HUES64 (cell line): ENCODE measurements at regions not wholly inside any gene's neighbourhood (a gene's known extent, or its start where the extent isn't known, plus 50 kb on each side); places are given as distances from the start of the nearest gene placed in this dataset.

ENCODE experiments used
- H3K27ac ChIP-seq: 2 replicates; pipeline ENCODE4 v1.7.0; 2013; ENCODE audit warnings: low read depth, low read length, inconsistent platforms
- H3K27me3 ChIP-seq: 2 replicates; pipeline ENCODE4 v1.6.1; 2013; ENCODE audit warnings: mild to moderate bottlenecking, low read length; ENCODE audit not compliant: insufficient read depth
- H3K36me3 ChIP-seq: 2 replicates; pipeline ENCODE4 v1.6.1; 2013; ENCODE audit warnings: mild to moderate bottlenecking, low read length; ENCODE audit not compliant: insufficient read depth
- H3K4me1 ChIP-seq: 2 replicates; pipeline ENCODE4 v1.6.1; 2013; ENCODE audit warnings: mild to moderate bottlenecking, low read length, moderate library complexity; ENCODE audit not compliant: insufficient read depth
- H3K4me3 ChIP-seq: 2 replicates; pipeline ENCODE4 v1.5.1; 2013; ENCODE audit warnings: mild to moderate bottlenecking, low read length, moderate library complexity
- H3K9ac ChIP-seq: 2 replicates; pipeline ENCODE4 v1.6.1; 2013; ENCODE audit warnings: mild to moderate bottlenecking, low read depth, low read length
- H3K9me3 ChIP-seq: 2 replicates; pipeline ENCODE4 v1.6.1; 2013; ENCODE audit warnings: low read depth, low read length; ENCODE audit not compliant: insufficient read depth
- WGBS: fragments of 150-250, 120-280 bp; methylation state at CpG from one replicate; pipeline ENCODE4 v1.1.7; 2013; ENCODE audit warnings: missing lambda C conversion rate; 5-methylcytosine and 5-hydroxymethylcytosine counted together

DNA sequence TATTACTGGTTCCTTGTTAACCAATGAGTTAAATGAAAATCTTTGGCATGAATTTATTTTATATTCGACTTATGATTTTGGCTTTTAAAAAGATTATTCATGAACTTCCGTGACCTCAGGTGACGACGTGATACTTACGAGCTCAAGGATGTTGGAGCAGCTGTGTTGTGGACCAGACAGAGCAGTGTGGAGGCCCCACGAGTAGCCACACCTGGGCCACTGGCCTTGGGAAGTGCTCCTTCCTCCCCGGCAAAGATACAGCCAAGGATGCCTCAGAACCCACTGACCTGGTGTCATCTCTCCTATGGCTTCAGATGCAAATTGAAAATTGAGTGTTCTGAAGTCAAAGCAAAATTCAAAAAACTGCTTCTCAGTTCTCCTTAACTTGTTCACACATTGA, 147.5 kb upstream of the PPP2R2D start:
- no peak overlapping the region for H3K4me3 ChIP-seq
- no peak overlapping the region for H3K27ac ChIP-seq
- H3K36me3 ChIP-seq: no peaks in the 10 kb centered on the region
- H3K9me3 ChIP-seq: no peaks in the 10 kb centered on the region
- no peaks in the 10 kb centered on the region for H3K27me3 ChIP-seq
- WGBS: 88% methylated on average over 7 of the region's 7 CpGs
- H3K4me1 ChIP-seq: peaks cover 19% of the 10 kb centered on the region
- H3K9ac ChIP-seq: no peak overlapping the region

DNA sequence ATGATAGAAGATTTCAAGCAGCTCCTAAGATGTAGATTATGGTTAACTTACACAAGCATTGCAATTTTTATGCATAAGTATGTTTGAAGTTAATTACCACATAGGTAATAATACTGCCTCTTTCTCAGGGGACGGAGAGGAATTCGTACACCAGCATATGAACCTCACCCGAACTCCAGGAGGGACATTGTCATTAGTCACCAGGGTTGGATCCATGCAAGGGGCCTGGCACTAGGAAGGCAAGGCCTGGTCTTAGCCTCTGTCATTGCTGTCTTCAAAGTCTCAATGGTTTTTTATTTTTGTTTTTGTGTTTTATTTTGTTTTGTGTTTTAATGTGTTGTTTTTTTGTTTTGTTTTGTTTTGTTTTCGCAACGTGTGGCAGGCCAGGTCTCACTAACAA, 145.6 kb upstream of the PPP2R2D start:
- Histone ChIP-seq H3K36me3 (no peaks in the 10 kb centered on the region), H3K27me3 (no peaks in the 10 kb centered on the region), H3K4me3 (no peak overlapping the region), H3K9ac (no peak overlapping the region), H3K27ac (no peak overlapping the region), H3K9me3 (no peaks in the 10 kb centered on the region), H3K4me1 (peaks cover 19% of the 10 kb centered on the region)
- WGBS: 91% methylated on average over 5 of the region's 5 CpGs

DNA sequence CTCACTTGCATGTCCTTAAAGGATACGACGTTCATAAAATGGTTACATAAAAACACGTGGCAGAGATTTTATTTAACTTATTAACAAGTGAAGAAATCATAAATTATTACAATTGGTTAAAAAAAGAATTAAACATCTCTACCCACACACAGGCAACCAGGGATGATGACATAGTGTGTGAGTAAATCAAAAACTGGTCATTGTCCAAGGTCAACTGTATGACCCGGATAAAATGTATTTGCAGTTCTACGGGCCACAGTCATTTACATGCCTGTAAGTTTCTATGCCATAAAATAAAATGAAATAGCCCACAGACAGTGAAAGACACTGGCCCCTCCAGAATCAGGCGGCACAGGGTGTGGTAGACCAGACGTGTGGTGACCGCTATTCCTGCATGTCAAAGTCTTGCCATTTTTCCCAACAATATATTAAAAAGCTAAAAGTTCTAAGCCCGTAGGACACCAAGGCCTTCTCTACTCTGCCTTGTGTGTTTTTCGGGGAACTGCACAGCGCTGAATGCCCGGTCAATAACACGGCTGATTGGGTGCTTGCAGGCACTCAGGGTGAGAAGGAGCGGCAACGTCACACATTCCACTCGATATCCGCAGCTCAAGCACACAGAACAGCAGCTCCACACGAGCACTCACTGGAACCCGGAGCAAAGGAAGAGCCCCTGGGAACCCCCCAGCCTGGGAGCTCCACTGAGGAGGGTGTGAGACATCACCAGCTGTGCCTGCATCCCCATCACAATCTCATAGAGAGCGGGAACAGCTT, 143.3 kb upstream of the PPP2R2D start:
- no peak overlapping the region for H3K27ac ChIP-seq
- no peak overlapping the region for H3K4me3 ChIP-seq
- no peaks in the 10 kb centered on the region for H3K27me3 ChIP-seq
- H3K9ac ChIP-seq: no peak overlapping the region
- no peaks in the 10 kb centered on the region for H3K36me3 ChIP-seq
- peaks cover 21% of the 10 kb centered on the region for H3K4me1 ChIP-seq
- no peaks in the 10 kb centered on the region for H3K9me3 ChIP-seq
- WGBS: 95% methylated on average over 19 of the region's 20 CpGs

DNA sequence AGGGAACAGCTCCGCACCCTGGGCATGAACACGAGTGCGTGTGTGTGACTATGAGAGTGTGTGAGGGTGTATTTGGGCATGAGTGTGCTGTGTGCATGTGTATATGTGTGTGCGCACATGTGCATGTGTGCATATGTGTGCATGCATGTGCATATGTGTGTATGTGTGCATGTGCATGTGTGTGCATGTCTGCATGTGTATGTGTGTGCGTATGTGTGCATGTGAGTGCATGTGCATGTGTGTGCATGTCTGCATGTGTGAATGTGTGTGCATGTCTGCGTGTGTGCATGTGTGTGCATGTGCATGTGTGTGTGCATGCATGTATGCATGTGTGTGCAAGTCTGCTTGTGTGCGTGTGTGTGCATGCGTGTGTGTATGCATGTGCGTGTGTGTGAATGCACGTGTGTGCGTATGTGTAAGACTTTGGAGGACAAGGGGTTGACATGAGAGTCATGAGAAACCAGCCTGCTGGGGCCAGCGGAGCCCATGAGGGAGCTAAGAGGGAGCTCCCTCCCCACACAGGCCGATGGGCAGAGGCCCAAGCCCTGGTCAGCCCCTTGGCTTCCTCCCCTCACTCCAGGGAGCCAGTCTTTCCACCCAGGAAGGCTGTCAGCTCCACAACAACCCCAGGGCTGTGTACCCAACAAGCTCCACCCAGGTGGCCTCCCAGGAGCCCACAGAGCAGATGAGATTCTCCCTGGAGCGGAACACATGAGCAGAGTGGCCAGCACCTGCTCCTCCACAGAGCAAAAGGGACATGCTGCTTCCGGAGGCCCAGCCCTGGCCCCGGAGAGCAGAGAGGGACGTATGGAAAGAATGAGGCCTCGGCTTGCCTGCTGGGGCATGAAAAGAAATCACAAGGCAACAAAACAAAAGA, 142.5 kb upstream of the PPP2R2D start:
- Histone ChIP-seq H3K4me1 (peaks cover 29% of the 10 kb centered on the region), H3K27me3 (no peaks in the 10 kb centered on the region), H3K27ac (peak overlapping the region; percentile 20; the same call in 1 of the 2 replicates), H3K4me3 (no peak overlapping the region), H3K9me3 (no peaks in the 10 kb centered on the region), H3K36me3 (no peaks in the 10 kb centered on the region), H3K9ac (no peak overlapping the region)
- 87% methylated on average over 18 of the region's 18 CpGs for WGBS

DNA sequence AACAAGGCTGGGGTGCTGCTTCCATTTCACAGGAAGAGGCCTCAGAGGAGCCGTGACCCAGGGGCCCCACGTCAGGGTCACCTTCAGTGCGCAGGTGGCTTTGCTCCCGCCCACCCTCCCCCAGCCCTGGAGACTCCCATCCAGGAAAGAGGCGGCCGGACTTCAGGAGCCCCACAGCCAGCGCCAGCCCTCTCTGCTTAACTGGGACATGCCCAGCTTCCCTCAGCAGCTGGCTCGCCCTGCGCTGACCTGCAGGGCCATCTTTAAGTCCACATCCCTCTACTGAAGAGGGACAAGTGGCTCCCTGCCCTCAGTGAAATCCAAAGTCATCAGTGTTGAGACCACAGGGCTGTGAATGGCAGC, 141.9 kb upstream of the PPP2R2D start:
- no peak overlapping the region for H3K9ac ChIP-seq
- H3K27ac ChIP-seq: no peak overlapping the region
- H3K9me3 ChIP-seq: no peaks in the 10 kb centered on the region
- H3K4me3 ChIP-seq: no peak overlapping the region
- no peaks in the 10 kb centered on the region for H3K27me3 ChIP-seq
- H3K4me1 ChIP-seq: peaks cover 32% of the 10 kb centered on the region
- H3K36me3 ChIP-seq: no peaks in the 10 kb centered on the region
- WGBS: 84% methylated on average over 8 of the region's 9 CpGs

DNA sequence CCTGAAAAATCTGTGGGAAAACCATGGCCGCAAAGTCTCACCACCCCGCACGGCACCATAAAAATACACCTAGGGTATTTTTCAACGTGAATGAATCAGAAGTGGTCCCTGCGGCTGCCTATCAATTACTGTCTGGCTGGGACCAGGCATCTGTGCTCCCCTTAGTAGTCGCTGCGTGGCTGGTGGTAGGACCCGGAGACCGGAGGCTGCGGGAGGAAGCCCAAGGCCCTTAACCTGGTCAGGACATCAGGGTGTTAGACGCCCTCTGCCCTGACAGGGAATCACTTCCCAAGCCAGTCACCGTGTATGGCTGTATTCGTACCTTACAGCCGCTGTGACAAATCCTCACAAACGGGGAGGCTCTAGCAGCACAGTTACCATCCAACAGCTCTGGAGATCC, 141.5 kb upstream of the PPP2R2D start:
- no peak overlapping the region for H3K27ac ChIP-seq
- WGBS: 95% methylated on average over 15 of the region's 15 CpGs
- peaks cover 32% of the 10 kb centered on the region for H3K4me1 ChIP-seq
- H3K36me3 ChIP-seq: no peaks in the 10 kb centered on the region
- no peak overlapping the region for H3K4me3 ChIP-seq
- H3K9me3 ChIP-seq: no peaks in the 10 kb centered on the region
- no peak overlapping the region for H3K9ac ChIP-seq
- H3K27me3 ChIP-seq: no peaks in the 10 kb centered on the region

DNA sequence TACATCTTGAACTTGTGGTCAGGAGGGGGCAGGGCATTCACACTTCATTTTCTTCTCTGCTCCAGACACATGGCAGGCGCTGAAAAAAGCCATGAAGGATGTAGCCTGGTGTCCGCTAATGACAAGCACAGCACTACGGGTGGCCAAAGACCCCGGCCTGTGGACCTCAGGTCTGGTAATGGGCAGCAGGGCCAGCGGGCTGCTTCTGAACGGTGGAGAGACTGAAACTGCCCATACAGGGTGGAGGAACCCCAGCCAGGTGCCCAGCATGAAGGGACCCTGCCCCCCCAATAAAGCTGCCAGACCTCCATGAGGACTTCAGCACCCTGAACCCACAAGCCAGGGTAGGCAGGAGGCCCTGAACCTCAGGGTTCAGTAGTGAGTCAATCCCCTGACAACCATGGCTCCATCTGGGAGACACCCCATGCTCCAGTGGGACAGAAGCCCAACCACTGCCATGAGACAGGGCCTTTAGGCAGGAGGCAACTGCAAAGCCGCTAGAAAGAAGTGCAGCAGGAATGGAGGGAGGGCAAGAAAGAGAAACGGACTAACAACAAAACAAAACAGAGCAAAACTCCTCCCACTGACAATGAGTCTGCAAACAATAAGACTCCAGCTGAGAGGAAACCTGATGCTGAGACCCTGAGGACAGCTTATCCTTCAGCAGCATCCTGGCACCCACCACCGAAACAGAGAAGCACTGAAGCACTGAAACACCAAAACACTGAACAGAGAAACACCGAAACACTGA, 140.2 kb upstream of the PPP2R2D start:
- Histone ChIP-seq H3K9me3 (no peaks in the 10 kb centered on the region), H3K36me3 (no peaks in the 10 kb centered on the region), H3K27me3 (no peaks in the 10 kb centered on the region), H3K9ac (no peak overlapping the region), H3K27ac (peak overlapping the region; percentile 70), H3K4me1 (peaks cover 32% of the 10 kb centered on the region), H3K4me3 (no peak overlapping the region)
- WGBS: 68% methylated on average over 10 of the region's 10 CpGs

DNA sequence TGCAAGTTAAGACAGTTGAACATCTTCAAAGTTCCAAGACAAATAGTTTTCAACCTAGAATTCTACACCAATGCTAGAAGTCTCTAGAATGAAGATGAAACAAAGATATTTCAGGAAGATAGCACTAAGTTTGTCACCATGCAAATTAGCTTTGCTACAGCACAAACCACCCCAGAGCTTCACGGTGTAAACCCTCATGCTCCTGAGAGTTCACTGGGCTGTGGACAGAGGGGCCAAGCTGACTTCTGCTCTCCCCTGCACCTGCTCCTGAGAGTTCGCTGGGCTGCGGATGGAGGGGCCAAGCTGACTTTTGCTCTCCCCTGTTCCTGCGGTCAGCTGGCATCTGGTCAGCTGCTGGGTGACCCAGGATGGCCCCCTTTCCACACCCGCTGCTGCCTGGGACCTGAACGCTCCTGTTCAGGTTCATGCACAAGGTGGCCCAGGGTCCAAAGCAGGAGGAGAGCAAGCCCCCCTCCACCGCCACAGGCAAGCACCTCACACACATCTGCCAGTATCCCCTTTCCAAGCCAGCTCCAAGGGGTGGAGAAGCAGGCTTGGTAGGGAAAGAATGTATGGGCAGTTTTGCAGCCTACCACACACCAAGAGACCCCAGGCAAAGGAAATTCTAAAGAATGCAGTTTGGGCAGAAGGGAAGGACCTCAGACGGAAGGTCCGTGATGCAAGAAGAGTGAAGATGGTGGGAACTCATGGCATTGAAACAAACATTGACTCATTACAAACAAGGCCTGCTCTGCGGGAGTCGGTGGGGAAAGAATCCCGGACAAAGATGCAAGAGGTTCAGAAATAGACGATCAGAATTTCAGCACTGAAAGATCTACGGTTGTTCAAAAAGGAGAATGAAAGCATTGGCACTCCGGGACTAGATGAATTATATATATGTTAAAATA, 137.8 kb upstream of the PPP2R2D start:
- Histone ChIP-seq H3K27ac (no peak overlapping the region), H3K4me1 (peaks cover 32% of the 10 kb centered on the region), H3K9me3 (no peaks in the 10 kb centered on the region), H3K9ac (no peak overlapping the region), H3K4me3 (no peak overlapping the region), H3K27me3 (no peaks in the 10 kb centered on the region), H3K36me3 (no peaks in the 10 kb centered on the region)
- WGBS: 84% methylated on average over 15 of the region's 15 CpGs

DNA sequence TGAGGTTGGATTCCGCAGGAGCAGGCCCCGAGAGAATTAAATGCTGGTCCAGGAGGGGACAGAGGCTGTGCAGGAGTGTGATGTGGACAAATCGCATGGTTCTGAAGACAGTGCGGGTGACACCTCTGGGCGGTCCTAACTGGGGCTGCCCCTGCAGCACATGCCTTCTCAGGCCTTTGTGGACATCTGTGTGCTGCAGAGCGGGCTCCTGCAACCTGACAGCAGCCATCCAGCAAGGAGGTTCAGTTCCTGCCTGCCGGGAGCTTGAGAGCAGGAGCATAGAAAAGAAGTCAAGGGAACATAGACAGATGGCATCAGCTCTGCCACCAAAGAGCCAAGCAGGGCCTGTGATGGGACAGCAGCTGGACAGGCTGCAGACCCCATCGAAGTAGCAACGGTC, 135.9 kb upstream of the PPP2R2D start:
- no peaks in the 10 kb centered on the region for H3K9me3 ChIP-seq
- H3K27ac ChIP-seq: no peak overlapping the region
- no peaks in the 10 kb centered on the region for H3K27me3 ChIP-seq
- peaks cover 26% of the 10 kb centered on the region for H3K4me1 ChIP-seq
- H3K4me3 ChIP-seq: no peak overlapping the region
- H3K9ac ChIP-seq: no peak overlapping the region
- H3K36me3 ChIP-seq: no peaks in the 10 kb centered on the region
- WGBS: 87% methylated on average over 9 of the region's 9 CpGs

DNA sequence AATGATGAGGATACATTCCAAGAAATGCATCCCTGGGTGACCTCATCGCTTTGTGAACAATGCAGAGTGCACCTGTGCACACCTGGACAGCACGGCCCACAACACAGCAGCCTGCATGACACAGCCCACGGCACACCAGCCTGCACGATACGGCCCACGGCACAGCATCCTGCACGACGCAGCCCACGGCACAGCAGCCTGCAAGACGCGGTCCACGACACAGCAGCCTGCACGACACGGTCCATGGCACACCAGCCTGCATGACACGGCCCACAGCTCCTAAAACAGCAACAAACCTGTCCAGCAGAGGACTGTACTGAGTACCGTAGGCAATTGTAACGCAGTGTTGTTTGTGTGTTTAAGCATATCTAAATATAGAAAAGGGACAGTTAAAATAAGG, 134.7 kb upstream of the PPP2R2D start:
- Histone ChIP-seq H3K4me3 (no peak overlapping the region), H3K4me1 (peaks cover 17% of the 10 kb centered on the region), H3K9ac (no peak overlapping the region), H3K9me3 (no peaks in the 10 kb centered on the region), H3K36me3 (no peaks in the 10 kb centered on the region), H3K27me3 (no peaks in the 10 kb centered on the region), H3K27ac (no peak overlapping the region)
- WGBS: 94% methylated on average over 17 of the region's 17 CpGs
